ENCODE measurements at regions not wholly inside any gene's neighbourhood (a gene's known extent, or its start where the extent isn't known, plus 50 kb on each side); places are given as distances from the start of the nearest gene placed in this dataset.

DNA sequence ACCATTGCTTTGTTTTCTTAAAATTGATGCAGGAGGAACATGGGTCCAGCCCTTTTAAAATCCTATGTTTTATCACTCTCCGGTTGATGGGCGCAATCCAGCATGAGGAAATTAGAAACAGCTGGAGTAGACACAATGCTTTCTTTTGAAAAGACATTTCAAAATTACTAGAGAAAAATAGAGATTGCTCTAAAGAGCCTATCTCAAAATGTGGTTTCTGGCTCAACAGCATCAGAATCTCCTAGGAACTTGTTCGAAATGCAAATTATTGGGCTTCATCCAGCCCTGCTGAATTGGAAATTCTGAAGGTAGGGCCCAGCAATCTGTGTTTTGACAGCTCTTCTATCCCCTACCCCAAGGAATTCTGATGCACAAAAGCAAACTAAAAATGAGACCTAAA lies 190.8 kb upstream of the BMP2 start:
- TF ChIP-seq, protein P1, sequence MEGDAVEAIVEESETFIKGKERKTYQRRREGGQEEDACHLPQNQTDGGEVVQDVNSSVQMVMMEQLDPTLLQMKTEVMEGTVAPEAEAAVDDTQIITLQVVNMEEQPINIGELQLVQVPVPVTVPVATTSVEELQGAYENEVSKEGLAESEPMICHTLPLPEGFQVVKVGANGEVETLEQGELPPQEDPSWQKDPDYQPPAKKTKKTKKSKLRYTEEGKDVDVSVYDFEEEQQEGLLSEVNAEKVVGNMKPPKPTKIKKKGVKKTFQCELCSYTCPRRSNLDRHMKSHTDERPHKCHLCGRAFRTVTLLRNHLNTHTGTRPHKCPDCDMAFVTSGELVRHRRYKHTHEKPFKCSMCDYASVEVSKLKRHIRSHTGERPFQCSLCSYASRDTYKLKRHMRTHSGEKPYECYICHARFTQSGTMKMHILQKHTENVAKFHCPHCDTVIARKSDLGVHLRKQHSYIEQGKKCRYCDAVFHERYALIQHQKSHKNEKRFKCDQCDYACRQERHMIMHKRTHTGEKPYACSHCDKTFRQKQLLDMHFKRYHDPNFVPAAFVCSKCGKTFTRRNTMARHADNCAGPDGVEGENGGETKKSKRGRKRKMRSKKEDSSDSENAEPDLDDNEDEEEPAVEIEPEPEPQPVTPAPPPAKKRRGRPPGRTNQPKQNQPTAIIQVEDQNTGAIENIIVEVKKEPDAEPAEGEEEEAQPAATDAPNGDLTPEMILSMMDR (IDR thresholded peaks at IDR 0.05), result no peak
- no peaks in the 10 kb centered on the region for H3K4me1 ChIP-seq
- no peaks in the 10 kb centered on the region for H3K9me3 ChIP-seq
- intact Hi-C loops (cut with DNase I; ENCODE audit: low total_unique reads), result no loop called here
- H3K36me3 ChIP-seq, result no peaks in the 10 kb centered on the region
- DNase-seq, result no peak
- no peaks in the 10 kb centered on the region for H3K27me3 ChIP-seq
- H3K27ac ChIP-seq, result no peak overlapping the region
- H3K4me3 ChIP-seq, result no peak overlapping the region

DNA sequence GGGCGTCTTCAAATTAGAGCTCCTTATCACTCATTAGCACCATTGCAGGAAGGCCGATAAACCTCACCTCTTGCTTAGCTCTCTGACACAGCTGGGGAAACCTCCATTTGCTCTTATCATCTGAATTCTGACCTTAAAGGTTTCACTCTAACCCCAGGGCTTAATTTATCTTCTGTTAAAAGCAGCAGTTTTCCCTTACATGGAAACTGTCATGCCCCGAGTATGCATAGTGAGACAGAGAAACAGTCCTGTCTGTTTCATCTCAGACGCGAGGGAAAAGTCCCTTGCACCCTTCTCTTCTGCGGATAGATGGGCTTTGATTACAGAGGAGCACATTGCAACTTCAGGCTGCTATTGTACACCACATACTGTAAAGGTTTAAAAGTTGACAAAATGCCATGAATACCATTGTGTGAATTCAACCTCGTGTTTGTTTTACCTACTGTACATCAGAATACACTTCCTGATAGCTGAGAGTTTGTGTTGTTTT lies 191.5 kb upstream of the BMP2 start:
- TF ChIP-seq, protein P1 (IDR thresholded peaks at IDR 0.05), result no peak
- Histone ChIP-seq H3K4me1 (no peaks in the 10 kb centered on the region), H3K4me3 (no peak overlapping the region), H3K9me3 (no peaks in the 10 kb centered on the region), H3K27ac (no peak overlapping the region), H3K27me3 (no peaks in the 10 kb centered on the region), H3K36me3 (no peaks in the 10 kb centered on the region)
- intact Hi-C loops (cut with DNase I; ENCODE audit: low total_unique reads), result no loop called here
- no peak for DNase-seq

DNA sequence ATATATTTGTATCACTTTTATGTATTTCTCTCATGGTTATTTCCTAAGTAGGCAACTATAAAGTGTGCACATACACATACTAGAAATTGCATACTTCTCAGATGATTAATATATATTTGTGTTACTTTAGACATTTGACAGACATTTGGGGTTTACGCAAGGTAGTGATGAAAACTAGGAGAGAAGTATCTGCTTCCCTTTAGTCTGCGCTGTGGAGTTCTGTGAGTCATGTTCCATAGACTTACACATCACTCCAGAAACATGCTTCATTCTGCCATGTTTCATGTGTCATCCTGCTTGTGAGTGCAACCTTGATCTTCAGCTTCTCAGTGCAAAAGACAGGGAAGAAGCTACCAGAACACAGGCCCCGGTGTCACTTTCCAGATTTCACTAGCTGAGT lies 200.7 kb upstream of the BMP2 start:
- Histone ChIP-seq H3K27me3 (no peaks in the 10 kb centered on the region), H3K27ac (no peak overlapping the region), H3K4me3 (no peak overlapping the region), H3K36me3 (no peaks in the 10 kb centered on the region), H3K9me3 (no peaks in the 10 kb centered on the region), H3K4me1 (no peaks in the 10 kb centered on the region)
- TF ChIP-seq, protein P1 (IDR thresholded peaks at IDR 0.05), result no peak
- intact Hi-C loops (cut with DNase I; ENCODE audit: low total_unique reads), result no loop called here
- DNase-seq, result no peak

DNA sequence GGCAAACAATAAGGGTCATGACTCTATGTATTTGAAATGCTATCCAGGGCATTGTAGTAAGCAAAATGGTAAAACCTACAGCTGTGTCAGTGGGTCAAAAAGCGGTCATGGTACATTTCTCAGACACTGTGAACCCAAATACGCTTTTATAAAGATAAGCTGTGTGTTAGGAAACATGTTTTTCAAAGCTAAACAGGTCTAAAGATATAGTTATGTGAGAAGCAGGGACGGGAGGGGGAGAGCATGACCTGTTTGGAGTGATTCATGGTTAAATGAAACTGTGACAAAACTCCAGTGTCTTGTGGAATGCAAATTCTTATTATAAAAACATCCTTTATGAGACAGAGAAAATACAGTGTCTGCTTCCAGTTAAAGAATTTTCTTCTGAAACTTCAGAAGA lies 205.4 kb upstream of the BMP2 start:
- no peaks in the 10 kb centered on the region for H3K9me3 ChIP-seq
- H3K36me3 ChIP-seq, result no peaks in the 10 kb centered on the region
- H3K4me1 ChIP-seq, result no peaks in the 10 kb centered on the region
- TF ChIP-seq, protein P1 (IDR thresholded peaks at IDR 0.05), result no peak
- H3K27me3 ChIP-seq, result no peaks in the 10 kb centered on the region
- intact Hi-C loops (cut with DNase I; ENCODE audit: low total_unique reads), result no loop called here
- no peak overlapping the region for H3K27ac ChIP-seq
- DNase-seq, result no peak
- H3K4me3 ChIP-seq, result no peak overlapping the region

DNA sequence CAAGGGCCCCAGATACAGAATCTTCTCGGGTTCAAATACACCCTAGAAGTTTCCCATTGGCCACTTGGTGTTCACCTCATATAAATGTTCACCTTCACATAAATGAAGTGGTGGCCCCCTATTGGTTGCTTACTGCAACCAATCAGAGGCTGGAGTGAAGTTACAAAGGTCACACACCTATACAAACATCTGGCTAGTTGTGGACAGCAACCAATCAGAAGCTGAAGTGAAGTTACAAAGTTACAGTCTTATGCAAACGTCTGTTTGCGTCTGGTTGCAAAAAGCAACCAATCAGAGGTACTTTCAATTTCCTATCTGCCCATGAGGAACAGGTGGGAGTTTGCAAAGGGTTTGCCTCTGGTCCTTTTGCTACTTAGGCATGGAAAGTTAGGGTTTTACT lies 206.5 kb upstream of the BMP2 start:
- no peak for DNase-seq
- no peaks in the 10 kb centered on the region for H3K36me3 ChIP-seq
- H3K27me3 ChIP-seq, result no peaks in the 10 kb centered on the region
- no peak overlapping the region for H3K27ac ChIP-seq
- no peaks in the 10 kb centered on the region for H3K4me1 ChIP-seq
- H3K4me3 ChIP-seq, result no peak overlapping the region
- intact Hi-C loops (cut with DNase I; ENCODE audit: low total_unique reads), result no loop called here
- no peaks in the 10 kb centered on the region for H3K9me3 ChIP-seq
- TF ChIP-seq, protein P1 (IDR thresholded peaks at IDR 0.05), result no peak

DNA sequence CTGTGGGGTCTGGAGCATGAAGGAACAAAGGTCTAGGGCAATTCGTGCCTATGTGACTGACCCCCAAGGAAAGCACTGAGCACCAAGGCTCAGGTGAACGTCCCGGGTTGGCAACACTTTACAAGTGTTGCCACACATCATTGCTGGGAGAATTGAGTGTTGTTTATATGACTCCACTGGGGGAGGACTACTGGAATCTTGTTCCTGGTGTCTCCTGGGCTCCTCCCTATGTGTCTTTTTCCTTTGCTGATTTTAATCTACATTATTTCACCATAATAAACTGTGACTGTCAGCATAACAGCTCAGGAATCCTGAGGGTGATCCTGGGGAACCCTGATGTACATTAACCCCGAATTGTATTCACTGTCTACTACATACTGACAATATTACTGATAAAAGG lies 207.7 kb upstream of the BMP2 start:
- Histone ChIP-seq H3K27me3 (no peaks in the 10 kb centered on the region), H3K36me3 (no peaks in the 10 kb centered on the region), H3K4me1 (no peaks in the 10 kb centered on the region), H3K9me3 (no peaks in the 10 kb centered on the region), H3K27ac (no peak overlapping the region), H3K4me3 (no peak overlapping the region)
- intact Hi-C loops (cut with DNase I; ENCODE audit: low total_unique reads), result no loop called here
- no peak for DNase-seq
- TF ChIP-seq, protein P1 (IDR thresholded peaks at IDR 0.05), result no peak
